Suppressor macrophage (primary cell): ENCODE measurements at regions not wholly inside any gene's neighbourhood (a gene's known extent, or its start where the extent isn't known, plus 50 kb on each side); places are given as distances from the start of the nearest gene placed in this dataset.
"Not testable (repeated sequence)": the region's sequence is repeated elsewhere in the genome, so short reads cannot be mapped to it uniquely, and the experiment has no call there.

Experiments used
- DNase-seq, 4 experiments: peaks; one replicate each; pipeline ENCODE4 v3.0.0-alpha.2; 2020 to 2022

DNA sequence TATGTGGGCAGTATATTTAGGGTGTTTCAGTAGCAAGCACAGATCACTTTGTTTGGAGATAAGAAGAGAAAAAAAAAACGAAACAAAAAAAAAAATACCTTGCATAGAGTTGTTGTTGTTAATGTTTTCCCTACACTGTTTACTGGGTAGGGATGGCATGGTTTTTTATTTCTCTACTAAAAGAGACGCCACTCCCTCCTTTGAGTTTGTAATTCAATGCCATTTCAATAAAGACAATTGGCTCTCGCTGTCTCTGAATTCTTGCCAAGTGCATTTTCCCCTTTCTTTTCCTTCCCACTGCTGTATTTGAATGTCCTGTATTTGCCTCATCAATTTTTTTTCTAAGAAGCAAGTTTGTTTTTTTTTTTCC, 213.9 kb upstream of the UBASH3B start:
- DNase-seq = no peak

DNA sequence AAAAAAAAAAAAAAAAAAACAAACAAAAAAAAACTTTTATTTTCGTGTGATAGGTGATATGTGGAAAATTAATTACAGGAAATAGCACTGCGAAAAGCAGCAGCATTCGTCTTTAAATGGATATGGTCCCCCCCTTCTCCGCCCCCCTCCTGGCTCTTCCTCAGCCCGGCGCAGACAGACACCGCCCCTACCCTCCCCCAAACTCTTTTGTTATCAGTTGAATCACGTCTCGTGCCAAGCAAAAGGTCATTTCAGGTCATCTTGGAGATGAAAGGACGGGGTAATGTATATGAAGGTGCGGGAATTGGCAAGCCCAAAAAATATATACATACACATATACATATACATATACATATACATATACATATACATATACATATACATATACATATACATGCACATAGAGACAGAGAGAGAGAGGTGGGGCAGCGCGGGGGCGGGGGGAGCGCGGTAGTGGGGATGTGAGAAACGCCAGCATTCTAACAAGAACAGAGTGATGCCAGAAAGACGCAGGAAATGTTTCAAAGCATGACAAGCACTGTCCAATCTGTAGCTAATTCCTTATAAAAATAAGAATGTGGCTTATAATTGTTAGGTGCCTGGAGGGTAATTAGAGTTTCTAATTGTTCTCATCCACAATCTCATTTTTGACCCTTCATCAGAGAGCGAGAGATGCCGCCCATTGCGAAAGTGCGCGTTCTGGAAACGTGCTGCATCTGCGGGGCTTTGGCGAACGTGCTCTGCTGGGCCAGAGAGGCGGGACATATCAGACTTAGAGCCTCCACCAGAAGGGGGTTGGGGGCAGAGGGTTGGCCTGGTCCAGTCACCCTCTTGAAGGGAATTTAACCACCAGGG, 214.5 kb upstream of the UBASH3B start:
- DNase-seq = peak in 2 of 4 experiments; percentile 2 to 3

DNA sequence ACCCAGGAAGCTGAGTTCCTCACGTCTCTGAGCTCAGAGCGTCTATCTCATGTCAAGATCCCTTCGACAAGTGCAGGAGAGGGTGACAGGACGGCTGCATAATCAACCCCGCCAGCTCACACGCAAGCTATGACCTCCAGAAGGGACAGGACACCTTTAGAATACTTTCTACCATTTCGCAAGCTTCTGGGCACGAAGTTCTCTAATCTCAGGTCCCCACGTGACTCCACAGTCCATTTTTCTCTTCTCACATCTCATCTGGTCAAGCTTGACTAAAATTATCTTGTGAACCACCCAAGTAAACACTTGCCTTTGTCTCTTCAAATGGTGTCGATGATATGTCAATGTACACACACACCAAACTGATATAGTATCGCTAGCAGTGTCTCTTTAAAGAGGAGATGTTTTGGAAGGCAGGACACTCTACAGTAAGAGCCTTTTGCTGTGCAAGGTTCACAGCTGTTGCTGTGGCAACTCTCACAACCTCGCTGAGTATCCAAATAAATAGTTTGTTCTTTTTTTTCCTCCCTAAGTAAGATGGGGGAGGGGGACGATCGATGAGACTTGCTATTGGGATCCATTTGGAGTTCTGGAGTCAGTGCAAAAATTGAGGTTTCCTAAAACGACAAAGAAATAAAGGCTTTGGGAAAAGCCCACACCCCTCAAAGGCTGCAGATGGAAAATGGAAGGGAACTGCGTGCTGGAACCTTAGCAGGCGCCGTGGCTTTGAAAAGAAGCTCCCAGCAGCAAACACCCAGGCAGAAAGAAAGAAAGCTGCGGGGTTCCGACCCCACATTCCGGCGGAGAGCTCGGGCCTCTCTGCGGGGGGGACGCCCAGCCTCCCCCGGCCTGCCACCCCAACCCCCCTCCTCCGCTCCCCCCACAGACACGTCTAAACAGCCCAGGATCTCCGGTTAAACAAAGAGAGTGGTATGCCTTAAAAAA, 215.4 kb upstream of the UBASH3B start:
- peak in 3 of 4 experiments; percentile 3 to 7 (median 4) for DNase-seq

DNA sequence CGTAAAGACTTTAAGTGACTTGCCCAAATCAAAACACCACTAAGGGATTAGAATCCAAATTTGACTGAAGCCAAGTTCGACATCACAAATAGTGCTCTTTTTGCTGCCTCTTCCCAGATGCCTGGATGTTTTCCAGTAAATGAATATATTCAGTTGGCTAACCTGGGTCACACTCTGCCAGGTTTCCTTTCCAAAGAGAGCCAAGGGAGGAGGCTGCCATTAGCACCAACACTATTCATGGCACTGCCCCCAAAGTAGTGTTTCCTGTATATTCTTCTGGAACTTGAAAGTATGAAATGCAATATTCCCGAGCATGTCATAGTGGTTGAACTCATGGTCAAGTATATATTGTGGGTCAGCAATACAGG, 219.3 kb upstream of the UBASH3B start:
- DNase-seq = no peak

DNA sequence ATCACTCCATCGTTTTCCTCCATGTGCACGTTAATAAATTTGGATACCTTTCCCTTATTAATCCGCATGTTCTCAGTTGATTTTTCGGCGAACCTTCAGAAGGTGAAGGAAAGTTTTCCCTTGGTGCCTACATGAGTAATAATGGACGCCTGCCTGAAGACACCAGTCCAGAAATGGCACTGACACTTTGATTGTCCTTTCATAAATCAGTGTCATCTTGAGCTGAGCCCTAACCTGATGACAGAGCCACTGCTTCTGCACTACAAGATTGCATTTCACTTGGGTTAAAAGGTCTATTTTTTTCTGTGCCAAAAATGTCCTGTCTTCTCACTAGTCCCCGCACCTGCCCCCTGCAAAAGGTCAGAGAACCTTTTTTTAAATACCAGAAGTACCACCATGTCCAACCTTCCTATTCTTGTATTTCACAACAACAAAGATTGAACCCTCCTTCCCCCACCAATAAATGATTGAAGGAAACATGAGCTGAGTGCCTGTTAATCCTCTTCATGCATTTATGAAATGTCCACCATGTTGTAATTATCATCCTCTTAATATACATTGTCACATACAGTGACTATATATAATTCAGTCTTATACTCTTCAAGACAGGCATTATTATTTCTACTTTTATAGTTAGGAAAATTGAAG, 219.9 kb upstream of the UBASH3B start:
- DNase-seq = no peak

DNA sequence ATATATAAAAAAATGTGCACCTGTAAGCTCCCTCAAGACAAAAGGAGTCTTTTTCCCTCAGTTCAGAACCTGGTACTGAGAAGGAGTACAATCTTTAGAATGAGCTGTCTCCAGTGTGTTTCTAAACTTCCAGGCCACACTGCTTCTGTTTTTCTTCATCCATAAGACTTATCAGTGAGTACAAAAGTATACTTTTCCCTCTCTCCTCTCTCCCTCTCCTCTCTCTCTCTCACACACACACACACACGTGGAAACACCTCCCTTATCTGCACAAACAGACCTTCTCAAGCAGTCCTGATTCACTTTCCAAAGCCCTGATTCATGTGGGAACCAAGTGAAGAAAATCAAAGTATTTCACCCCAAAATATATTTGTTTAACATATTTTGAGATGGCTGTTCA, 220.7 kb upstream of the UBASH3B start:
- DNase-seq = no peak

DNA sequence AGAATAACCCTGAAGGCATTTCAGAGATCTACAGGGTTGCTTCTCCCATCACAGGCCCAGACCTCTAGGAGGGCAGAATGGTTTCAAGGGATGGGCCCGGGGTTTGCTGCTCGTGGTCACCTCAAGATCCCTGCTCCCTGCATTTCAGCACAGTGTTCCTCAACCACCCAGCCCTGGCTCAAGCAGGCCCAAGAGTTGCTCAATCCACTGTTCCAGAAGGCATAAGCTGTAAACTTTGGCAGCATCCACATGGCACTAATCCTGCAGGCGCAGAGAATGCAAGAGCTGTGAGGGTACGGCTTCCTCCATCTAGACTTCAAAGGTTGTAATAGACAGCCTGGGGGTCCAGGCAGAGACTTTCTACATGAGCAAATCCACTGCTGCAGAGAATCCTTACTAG, 225.0 kb upstream of the UBASH3B start:
- DNase-seq = no peak

DNA sequence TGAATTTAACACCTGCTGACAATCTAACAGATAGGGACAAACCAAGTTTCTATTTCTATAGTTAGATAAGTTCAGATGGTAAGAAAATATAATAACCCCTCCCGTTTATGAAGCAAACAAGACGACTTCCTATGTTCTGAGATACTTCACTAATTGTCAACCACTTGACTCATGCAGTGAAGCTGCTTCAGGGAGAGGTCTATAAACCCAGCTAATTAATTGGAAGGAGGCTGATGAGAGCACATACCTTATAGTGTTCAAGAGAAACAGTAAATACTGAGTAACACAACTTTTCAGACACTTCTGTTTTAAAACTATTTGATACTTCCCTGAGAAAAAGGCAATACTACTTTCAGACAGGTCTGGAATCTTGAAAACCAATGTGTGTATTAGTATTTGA, 229.4 kb upstream of the UBASH3B start:
- no peak for DNase-seq

DNA sequence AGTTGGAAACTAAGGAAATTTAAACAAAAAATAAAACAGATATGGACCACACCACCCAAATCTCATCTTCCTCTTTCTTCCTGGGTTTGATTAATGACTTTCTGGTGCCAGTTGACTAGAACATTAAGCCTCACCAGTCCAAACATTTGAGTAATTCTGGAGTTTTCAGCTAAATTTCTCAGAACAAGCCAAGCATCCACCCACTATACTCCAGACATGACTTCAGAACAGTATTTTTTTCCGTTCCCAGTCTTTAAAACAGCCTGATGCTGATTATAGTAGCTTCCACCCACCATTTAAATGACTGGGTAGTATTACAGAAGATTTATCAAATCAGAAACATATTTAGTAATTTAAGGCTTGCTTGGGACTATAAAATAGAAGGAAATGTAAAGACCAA, 230.9 kb upstream of the UBASH3B start:
- DNase-seq = no peak

DNA sequence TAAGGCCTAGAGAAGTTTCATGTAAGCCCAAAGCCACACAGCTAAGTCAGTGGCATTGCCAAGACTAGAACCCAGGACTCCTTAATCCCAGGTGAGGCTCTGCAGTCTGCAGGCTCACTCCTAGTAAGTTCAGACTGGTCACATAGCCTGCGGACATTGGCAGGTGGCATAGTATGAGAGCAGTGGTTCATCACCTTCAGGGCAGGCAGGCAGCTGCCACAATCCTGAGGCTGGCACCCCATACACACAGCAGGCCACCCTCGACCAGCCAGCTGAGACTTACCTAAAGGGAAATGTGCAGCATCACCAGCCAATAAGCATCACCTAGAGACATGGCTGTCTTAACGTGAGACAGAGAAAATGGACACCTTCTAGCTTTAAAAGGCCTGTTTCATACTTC, 231.6 kb upstream of the UBASH3B start:
- DNase-seq = no peak

DNA sequence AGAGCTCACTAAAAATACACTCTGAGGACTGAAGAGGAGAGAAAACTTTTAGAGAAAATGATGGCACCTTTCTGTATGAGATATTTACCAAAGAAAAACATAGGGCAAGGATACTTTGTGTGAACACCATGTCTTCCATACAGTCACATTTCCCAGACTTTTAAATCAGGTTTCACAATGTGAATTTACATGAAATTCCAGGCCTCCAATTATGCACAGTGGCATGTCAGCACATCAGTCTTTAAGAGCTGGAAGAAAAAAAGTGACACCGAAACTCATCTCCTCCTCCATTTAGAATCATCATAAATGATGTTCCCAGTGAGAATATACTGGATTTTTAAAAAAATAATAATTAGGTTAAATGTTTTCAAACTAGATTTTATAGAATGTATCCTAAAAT, 232.2 kb upstream of the UBASH3B start:
- DNase-seq = no peak

DNA sequence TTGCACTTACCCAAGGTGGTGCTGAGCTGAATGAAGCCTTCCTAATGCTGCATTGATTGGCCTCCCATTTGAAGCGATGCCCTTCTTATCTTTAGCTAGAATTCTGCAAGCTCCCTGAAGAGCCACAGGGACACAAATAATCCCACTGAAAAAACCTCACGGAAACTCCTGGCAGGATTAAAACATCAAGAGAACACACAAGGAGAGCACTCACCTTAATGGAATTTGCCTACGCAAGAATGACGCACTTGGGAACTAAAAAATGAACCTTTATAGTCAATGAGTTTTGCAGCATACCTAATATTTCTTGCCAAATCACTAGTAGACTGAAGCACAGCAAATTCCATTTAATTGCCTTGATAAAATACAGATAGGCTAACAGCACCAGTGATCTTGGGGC, 232.8 kb upstream of the UBASH3B start:
- no peak for DNase-seq

DNA sequence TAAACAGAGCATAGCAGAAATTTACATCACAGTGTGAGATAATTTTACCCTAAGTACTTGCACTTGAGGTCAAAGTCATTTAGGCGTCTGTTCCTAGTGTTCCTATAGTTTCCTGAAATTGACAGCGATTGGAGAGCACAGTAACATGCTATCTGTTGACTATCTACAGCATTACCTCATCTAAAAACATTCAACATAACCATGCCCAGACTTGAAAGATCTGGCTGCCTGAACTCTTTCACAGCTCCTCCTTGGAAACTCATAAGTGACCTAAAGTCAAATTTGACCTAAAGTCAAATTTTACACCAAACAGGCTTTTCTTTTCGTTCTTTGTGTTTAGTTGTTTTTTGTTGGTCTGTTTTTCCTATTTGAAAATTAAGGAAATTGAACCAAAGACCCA, 233.8 kb upstream of the UBASH3B start:
- DNase-seq = no peak

DNA sequence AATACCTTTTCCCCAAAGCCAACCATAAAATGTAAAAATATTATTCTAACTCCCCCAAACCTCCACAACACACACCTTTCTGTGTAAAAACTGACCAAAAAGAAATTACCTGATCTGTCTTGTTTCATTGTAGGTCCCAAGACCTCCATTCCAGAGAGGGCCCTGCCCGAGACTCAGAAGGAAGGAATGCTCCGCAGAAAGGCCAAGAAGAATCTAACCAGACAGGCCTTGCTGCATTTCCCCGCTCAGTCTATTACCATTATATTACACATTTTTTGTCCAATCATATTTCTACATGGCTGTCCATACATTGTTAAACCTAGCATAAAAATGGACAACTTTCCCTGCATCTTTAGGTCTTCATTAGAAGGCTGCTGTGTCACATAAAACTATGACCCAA, 237.5 kb upstream of the UBASH3B start:
- no peak for DNase-seq

DNA sequence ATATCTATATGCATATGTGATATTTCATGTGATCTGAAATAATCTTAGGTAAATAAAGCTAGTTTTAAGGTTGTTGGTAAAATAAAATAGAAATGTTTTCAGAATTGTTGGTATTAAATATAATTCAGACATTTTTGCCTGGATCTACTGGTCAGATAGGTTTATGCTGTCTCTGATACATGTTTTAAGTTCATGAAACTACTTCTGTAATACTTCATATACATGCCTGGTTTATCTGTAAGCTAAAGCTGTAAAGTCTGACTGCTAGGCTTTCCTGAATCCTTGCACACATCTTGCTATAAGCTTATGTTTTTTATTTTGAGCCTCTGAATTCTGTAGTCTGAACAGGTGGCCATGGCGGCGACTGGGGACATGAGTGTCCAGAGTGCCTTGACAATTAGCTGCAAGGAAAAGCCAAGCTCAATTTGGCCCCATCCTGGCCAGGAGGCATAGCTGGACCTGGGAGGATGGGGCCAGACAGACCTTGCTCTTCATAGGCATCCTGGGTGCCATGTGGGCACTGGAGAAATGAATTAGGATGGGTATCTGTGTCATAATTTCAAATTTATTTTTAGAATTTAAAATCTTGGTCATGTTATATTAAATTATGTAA, 241.0 kb upstream of the UBASH3B start:
- no peak for DNase-seq

DNA sequence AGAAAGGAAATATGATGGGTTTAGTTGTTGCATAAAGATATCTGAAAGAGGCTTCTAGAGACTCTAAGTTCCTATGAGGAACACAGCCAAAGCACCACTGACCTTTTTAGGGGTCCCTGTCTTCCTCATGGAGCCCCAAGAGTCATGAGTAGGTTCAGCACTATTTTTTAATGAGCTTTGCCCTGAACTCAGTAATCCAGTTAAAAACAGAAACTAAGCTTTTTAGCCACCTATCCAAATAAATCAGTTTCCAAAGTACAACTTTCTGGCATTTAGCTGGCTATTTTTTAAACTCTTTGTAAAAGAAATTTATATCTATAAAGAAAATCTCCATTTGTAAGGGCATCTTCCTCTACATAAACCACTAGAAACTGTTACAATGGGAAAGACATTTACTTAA, 241.8 kb upstream of the UBASH3B start:
- no peak for DNase-seq

DNA sequence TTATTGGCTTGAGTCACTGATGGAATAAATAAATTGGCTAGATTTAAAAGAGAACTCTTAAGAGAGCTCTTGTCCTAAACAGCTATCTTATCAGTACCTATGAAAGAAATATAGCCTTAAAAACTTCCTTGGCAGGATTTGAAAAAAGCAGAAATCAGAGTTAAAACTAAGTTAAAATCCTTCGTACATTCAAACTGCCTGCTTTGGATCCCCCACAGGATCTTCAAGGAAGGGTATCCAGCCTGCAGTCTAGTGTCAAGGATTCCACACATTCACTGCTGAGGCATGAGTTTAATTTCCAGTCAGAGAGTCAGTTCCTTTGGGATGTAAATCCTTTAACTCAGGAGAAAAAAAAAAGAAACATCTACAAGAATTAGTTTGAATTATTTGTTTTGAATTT, 242.9 kb upstream of the UBASH3B start:
- no peak for DNase-seq

DNA sequence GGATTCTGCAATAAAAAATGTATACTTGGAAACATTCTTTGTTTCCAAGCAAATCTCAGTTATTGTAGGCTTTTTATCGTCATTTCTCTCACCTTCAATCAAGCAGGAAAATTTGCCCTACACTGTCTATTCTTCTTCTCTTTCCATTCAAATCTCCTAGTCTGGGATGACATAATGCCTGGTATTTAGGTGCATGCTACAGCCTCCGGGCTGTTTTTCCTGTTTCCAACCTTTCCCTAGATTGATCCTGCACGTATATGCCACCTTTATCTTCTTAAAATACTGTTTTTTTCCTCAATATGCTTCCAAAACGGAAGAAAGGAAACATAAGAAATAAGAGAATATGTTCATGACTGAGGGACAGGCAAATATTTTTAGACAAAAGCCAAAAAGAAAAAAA, 249.1 kb upstream of the UBASH3B start:
- DNase-seq = no peak

DNA sequence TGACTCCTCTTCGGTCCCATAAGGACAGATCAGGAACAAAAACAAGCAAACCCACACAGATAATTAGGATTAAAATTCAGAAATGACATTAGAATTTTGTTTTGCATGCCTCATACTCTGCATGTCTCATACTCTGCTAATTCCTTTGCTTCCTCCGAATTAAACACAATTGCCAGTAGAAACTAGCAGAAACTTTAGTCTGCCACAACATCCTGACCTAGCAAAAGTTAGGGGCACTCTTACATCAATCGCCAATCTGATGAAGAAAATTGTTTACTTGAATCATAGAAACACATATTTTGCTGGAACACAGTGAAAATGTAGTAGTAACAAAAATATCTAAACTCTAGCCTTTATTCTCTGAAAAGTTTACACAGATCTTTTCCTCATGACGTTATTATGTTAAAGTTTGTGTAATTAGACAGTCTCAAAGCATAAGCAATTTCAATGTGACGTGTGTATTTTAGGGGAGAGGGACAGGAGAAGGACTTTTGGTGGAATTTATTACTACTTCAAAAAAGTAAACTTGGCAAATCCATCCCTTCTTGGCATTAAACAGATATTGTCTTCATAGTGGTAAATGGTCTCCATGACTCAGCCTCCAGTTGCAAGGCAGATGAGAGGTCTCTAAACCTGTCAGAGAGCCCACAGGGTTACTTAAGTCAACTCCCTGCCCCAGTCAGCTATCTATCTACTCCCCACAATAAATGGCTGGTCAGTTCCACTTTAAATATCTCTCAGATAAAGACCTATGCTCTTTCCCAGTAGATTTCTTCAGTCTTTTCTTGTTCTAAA, 249.8 kb upstream of the UBASH3B start:
- no peak for DNase-seq

DNA sequence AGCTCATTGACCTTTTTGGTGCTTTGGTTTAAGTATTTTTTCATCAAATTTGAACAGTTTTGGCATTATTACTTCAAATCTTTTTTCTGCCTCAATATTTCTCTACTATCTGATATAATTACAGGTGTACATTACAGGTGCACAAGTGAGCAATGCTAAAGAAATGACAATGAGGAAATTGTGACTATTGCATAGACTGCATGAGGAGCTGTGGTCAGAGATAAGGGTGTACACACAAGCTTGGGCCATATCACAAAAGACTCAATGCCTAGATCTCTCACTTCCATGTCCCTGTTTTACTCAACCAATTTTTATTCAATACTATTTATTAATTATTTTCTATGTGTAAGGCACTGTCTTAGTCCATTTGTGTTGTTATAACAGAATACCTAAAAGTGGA, 251.0 kb upstream of the UBASH3B start:
- DNase-seq = no peak

DNA sequence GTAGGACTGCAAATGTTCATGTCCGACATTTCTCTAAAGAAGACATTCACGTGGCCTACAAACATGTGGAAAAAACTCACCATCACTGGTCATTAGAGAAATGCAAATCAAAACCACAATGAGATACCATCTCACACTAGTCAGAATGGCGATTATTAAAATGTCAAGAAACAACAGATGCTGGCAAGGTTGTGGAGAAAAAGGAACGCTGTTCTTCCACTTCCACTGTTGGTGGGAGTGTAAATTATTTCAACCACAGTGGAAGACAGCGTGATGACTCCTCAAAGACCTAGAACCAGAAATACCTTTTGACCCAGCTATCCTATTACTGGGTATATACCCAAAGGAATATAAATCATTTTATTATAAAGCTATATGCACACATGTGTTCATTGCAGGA, 253.9 kb upstream of the UBASH3B start:
- DNase-seq = not testable (repeated sequence)

DNA sequence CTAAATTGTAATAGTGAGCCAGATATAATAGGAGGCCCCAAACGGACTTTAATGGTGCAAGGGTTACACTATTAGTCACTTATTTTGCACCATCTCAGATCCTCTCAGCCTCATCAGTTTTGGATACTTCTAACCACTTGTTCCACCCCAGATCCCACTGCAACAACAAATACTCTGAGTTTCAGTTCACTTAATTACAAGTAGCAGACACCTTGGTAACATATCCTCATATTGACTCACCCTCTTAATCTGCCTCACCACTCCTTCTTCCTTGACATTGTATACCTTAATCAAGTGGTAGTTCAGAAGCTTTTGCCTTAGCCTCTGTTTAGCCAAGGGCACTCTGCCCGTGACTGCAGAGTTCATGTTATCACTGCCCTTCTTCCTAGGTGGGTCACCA, 256.1 kb upstream of the UBASH3B start:
- DNase-seq = no peak
